ENCODE measurements at regions not wholly inside any gene's neighbourhood (a gene's known extent, or its start where the extent isn't known, plus 50 kb on each side); places are given as distances from the start of the nearest gene placed in this dataset.

DNA sequence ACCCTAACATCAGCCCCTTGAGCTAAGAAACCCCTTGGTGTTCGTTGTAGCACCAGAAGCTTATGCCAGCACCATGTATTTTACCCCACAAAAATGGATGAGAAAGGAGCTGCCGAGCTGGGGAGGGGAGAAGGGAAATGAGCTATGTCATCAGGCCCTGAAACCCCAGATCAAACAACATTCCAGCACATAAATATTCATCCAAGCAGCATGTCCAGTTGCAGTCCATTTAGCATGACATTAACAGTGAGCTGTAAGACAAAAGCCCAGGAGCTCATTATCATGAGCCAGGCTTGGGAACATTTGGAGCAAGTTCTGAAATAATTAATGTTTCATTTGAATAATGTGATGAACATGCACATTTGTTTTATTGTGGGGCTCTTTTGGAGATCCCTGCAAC is 630.1 kb upstream of the TMEM132C start:
- no peak for DNase-seq (ENCODE audit: low read depth, low spot score)
- no peak overlapping the region for H3K27ac ChIP-seq

DNA sequence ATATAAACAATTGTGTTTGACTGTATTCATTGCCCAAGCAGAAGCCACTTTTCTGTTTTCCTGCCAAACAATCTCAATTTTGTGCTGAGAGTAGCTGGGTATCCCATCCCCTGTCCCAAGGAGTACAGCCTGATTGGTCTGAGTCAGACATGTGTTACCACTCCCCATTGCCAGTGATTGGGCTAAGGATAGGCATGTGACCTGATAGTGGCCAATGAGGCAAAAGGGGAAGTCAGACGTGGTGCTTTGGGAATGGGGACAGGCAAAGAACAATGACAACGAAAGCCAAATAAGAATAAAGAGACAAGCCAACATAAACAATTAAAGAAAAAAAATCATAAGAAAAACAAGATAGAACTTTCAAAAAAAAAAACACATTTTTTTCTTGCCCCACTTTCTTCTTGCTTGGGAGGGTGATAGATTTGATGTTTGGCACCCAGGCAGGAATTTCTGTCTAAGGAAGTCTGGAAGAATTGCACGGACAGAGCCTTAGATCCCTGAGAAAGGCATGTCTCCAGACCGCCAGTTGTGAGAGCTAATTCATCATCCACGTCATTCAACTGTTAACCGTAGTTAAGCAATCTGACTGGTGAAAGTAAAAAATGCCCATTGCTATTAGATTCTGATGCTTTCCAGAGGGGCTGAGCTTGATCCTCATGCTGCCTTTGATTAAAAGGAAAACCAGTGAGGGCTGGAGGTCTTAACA is 626.6 kb upstream of the TMEM132C start:
- DNase-seq (ENCODE audit: low read depth, low spot score) = no peak
- no peak overlapping the region for H3K27ac ChIP-seq

DNA sequence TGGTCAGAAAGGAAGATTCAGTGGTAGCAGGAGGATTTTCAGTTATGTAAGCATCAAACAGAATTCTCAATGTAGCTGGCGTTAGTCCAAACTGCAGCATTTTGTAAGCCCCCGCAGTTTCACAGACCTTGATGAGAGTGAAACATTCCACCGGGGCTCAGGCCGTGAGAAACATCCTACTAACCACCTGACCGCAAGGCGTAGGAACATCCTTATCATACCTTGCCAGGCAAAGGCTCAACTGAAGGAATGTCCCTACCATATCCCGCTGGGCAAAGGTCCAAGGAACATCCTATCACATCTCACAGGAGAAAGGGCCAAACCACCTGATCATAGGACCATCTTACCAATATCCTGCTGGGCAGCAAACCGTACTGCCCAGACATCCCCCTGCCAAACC is 624.8 kb upstream of the TMEM132C start:
- H3K27ac ChIP-seq = no peak overlapping the region
- DNase-seq (ENCODE audit: low read depth, low spot score) = no peak

DNA sequence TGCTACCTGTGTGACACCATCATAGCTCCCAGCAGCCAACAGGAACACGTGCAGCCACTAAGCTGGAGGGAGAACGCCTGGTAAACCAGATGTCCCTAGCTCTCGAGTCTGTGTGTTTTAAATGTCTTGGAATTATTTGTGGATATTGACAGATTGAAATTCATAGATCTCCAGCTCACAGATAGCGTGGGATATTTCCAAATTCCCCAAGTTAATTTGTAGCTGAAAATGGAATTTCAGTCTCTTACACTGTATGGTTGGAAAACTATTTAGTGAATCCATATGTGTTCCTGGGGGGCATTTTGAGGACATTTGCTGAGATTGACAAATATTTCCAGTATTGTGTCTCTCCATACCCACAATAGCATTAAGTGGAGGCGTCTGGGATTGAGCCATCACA is 618.6 kb upstream of the TMEM132C start:
- H3K27ac ChIP-seq = no peak overlapping the region
- no peak for DNase-seq (ENCODE audit: low read depth, low spot score)

DNA sequence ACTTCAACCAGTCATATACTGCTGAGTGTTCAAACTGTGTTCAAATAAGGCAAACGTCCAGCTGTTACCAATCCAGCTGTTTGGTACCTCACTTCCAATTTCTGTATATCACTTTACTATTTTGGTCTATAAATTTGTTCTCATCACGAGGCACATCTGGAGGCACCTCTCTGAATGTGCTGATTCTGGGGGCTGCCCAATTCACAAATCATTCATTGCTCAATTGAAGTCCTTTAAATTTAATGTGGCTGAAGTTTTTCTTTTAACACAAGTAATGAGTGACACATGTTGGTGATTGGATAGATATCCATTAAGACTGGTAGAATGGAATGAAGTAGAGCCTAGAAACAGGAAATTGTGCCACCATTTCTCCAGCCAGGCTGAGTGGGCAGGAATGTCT is 617.0 kb upstream of the TMEM132C start:
- DNase-seq (ENCODE audit: low read depth, low spot score) = no peak
- H3K27ac ChIP-seq = no peak overlapping the region

DNA sequence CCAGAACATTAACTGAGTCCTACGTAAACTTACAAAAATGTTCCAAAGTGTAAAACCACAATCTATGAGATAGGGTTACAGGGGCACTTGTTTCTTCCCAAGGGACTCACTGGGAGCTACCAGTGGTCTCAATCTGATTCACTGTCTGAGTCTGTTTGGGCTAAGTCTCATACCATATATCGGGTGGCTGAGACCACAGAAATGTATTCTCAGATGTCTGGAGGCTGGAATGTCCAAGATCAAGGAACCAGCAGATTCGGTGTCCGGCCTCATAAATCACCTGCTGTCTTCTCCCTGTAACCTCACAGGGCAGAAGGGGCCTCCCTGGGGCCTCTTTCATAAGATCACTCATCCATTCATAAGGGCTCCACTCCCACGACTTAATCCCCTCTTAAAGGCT is 616.3 kb upstream of the TMEM132C start:
- no peak for DNase-seq (ENCODE audit: low read depth, low spot score)
- H3K27ac ChIP-seq = no peak overlapping the region

DNA sequence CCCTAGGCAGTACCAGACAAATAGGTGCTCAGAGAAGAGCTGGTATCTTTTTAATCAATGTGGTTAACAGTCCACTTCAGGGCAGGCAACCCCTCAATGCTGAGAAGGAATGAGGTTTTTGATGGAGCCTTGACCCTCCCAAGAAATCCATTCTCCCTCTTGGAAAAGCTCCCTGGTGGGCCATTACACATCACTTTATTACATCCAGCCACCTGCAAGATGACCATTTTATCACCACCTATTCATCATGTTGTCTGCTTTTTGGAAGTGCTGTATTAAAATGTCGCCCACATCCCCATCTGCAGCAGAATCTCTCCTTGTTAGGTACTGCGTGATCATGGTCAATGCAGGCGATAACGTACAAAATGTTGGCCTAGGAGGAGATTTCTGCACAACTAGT is 614.7 kb upstream of the TMEM132C start:
- no peak overlapping the region for H3K27ac ChIP-seq
- no peak for DNase-seq (ENCODE audit: low read depth, low spot score)

DNA sequence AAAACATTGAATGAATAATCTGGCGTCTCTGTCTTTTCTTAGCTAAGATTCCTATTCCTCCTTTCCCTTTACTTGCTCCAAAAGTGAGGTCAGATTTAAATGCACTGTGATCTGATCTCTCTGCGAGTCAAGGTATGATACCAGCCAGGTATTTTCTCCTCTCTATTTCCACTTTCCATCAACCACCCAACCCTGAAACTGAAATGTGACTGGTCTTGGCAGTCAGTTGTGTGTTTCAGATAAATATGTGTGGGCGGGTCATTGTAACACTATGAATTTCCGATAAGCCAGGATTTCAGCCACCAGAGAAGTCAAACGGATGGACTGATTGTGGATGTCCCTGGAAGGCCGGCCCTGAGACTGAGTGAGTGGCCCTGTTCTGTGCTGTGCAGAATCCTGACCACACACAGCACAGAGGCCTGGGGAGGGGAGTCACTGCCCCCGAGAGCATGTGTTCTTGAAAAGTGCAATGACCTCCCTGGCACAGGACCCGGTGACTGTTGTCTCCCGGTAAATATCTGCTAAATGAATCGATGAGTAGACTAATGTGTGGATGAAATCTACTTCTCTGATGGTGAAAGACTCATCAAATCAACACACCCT is 612.5 kb upstream of the TMEM132C start:
- H3K27ac ChIP-seq = no peak overlapping the region
- no peak for DNase-seq (ENCODE audit: low read depth, low spot score)

DNA sequence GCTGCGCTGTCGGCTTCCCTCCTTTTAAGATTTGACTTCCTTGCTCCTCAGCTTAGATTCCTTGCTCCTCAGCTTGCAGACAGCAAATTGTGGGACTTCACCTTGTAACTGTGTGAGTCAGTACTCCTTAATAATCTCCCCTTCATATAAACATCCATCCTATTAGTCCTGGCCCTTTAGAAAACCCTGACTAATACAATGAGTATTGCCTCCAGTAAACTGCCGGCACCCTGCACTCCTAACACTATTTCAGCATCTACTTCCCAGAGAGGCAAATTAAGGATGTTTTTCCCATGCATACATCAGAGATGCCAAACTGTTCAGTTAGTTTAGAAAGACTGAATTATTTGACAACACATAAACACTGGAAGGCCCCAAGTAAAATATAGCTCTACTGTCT is 611.3 kb upstream of the TMEM132C start:
- H3K27ac ChIP-seq = no peak overlapping the region
- DNase-seq (ENCODE audit: low read depth, low spot score) = no peak

DNA sequence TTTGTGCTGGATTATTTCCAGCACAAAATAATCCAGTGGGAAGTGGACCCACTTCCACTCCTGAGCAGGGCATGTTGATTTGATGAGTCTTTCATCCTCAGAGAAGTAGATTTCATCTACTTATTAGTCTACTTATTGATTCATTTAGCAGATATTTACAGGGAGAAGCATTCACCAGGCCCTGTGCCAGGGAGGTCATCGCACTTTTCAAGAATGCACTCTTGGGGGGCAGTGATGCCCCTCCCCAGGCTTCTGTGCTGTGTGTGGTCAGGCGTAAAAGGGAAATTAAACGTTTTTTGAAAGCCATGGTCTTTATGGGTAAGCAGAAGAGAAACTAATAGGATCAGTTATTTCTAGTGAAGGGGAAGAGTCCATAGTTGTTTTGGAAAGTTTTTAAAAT is 610.7 kb upstream of the TMEM132C start:
- no peak for DNase-seq (ENCODE audit: low read depth, low spot score)
- no peak overlapping the region for H3K27ac ChIP-seq

DNA sequence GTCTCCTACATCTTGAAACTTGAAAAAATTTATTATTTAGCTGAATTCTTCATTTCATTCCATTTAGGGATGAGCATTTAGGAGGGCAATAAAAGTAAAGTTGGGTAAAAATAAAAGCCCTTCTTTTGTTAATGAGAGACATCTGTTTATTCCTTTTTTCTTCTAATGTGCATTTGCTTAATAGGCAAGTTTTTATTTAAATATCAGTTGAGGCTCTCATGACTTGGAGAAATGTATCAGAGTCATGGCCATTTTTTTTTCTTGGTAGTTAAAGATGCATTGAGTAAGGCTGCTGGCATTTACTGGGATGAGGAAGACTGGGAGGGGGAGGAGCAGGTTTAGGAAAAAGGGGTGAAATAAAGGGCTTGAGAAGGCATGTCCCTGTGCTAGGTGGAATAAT is 609.9 kb upstream of the TMEM132C start:
- DNase-seq (ENCODE audit: low read depth, low spot score) = no peak
- no peak overlapping the region for H3K27ac ChIP-seq

DNA sequence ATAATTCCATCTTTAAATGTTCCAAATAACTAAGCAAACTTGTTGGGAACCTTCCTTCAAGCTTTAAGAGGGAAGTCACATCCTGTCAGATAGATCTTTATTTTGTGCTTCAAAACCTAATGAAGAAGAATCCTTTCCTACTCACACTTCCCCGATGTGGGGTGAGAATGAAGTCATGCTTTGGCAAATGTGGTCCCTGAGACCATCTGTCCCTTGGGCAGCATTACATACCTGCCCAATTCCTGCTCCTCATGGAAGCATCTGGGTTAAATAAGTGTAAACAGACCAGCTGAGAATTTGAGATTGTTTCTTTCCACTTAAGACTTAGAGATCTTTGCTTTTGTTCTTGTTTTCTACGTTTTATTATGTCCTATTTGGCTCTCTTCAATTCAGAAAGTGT is 606.0 kb upstream of the TMEM132C start:
- no peak for DNase-seq (ENCODE audit: low read depth, low spot score)
- no peak overlapping the region for H3K27ac ChIP-seq

DNA sequence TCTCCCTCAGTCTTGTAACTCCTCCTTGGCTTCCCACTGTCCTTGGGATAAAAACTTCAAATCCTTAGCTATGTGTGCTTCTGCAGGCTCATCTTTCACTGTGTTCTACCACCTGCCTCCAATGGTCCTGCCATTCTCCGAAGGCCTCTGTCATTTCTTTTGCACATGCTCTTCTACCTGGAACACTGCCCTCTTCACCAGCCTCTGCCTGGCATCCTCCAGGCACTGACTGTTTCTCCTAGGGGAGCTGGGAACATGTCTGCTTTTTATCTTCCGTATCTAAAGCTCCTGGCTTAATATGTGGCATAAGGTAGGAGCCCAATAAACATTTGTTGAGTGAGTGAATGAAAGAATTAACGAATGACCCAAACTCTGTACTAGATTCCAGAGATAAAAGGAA is 603.3 kb upstream of the TMEM132C start:
- no peak overlapping the region for H3K27ac ChIP-seq
- DNase-seq (ENCODE audit: low read depth, low spot score) = no peak

DNA sequence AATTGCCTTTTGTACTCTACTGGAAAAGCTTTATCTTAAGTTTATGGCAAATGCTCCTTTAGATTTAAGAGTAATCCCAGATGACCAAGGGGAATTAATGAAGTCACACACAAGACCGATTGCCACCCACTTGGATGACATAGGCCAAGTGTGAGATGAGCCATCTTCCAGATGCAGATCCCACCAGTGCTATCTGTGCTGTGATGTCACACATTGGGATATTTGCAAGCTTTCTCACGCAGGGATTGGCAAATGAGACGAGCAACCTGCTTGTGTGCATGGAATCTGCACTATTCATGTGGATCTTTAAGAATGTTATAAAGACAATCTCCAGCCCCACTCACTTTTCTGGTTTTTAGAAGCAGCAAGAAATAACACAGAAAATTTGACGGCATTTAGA is 602.1 kb upstream of the TMEM132C start:
- no peak for DNase-seq (ENCODE audit: low read depth, low spot score)

DNA sequence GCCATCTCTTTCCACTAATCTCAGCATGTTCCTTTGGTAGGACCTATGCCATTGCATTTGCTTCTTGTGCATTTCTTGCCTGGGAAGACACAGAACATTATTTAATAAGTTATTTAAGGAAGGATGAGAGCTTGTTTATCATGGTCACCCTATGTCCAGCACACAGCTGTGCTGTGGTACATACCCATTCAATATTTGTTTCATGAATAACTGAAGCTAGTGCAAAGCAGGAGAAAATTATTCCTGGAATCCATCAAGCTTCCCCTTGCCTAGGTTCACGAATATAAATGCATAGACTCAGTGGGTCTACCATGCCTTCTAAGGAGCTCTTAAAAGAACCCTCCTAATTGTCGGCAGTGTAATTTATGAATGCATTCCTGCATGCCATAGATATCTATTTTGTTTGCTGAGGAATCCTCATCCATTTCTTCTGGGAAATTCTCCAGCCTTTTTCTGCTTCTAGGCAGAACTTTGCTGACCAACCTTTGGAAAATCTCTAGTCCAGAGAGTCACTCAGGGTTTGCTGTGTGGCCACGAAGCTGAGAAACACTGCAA is 599.8 kb upstream of the TMEM132C start:
- no peak for DNase-seq (ENCODE audit: low read depth, low spot score)
- H3K27ac ChIP-seq = no peak overlapping the region

More for the DNA sequence above, 602.1 kb upstream of the TMEM132C start:
- H3K27ac ChIP-seq = no peak overlapping the region

DNA sequence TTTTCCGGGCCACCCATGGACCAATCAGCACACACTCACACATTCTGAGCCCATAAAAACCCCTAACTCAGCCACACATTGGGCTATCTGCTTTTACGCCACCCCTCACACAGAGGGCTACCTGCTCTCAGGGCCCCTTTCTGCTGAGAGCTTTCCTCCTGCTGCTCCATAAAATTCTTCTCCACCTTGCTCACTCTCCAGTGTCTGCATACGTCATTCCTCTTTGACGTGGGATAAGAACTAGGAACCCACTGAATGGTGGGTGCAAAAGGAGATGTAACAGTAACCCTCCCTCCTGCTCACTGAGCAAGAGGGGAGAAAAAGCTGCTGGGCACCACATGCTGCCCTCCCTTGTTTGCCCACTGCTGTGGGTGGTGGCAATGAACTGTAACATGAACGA is 596.7 kb upstream of the TMEM132C start:
- no peak for DNase-seq (ENCODE audit: low read depth, low spot score)
- H3K27ac ChIP-seq = no peak overlapping the region

DNA sequence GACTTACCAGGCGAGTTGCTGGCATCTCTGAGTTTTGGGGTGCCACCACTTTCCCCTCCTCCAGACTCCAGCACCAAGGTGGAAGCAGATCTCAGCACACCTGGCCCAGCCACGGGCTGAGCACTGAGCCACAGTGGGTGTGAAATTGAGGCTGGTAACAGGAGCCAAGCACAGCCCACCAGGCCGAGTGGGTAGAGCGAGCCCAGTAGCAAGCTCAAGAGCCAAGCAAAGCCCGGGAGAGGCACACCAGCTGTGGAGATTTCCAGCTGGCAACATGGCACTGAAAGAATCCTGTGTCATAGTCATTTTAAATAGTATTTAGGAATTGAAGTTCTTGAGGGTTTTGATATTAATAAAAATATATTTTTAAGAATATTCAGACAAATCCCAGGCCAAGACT is 596.2 kb upstream of the TMEM132C start:
- no peak for DNase-seq (ENCODE audit: low read depth, low spot score)

DNA sequence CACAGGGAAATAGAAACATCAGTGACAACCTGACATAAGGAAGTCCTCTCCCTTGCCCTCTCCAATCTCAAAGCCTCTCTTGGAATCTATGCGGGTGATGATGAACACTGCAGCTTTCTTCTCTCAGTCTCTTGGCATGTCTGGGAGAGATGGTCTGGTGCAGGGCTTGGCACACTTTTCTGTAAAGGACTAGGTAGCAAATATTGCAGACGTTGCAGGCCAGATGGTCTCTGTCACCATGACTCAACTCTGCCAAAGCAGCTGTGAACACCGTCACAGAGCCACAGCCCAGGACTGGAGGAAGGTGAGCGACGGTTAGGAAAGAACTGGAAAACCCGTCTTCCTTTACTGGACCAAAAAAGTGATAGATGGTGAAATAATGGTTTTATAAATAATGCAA is 591.0 kb upstream of the TMEM132C start:
- no peak overlapping the region for H3K27ac ChIP-seq
- no peak for DNase-seq (ENCODE audit: low read depth, low spot score)

More for the DNA sequence above, 596.2 kb upstream of the TMEM132C start:
- no peak overlapping the region for H3K27ac ChIP-seq

DNA sequence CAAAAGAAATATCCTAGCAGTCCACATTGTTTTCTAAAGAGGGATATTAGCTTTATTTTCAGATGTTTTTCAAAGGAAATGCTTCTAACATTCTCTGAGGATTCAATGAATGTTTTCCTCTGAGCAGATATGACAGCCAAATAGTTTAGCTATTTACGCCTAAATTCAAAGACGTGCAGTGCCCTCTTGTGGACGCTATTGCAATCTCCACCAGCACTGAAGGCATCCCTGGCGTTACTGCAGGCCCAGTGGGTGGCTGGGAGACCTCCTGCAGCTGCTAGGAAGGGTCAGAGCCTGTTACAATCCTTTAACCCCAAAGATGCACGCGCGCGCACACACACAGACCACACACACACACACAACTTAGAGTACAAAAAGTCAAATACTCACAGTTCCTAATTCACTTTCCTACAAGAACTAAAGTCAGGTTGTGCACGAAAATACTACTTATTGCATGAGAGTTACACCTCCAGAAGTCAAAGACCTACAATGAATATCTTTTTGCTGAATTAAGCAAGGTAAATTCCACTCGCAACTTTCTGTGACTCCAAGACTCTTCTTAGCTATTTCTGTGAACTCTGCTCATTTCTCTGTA is 589.3 kb upstream of the TMEM132C start:
- H3K27ac ChIP-seq = no peak overlapping the region
- no peak for DNase-seq (ENCODE audit: low read depth, low spot score)

DNA sequence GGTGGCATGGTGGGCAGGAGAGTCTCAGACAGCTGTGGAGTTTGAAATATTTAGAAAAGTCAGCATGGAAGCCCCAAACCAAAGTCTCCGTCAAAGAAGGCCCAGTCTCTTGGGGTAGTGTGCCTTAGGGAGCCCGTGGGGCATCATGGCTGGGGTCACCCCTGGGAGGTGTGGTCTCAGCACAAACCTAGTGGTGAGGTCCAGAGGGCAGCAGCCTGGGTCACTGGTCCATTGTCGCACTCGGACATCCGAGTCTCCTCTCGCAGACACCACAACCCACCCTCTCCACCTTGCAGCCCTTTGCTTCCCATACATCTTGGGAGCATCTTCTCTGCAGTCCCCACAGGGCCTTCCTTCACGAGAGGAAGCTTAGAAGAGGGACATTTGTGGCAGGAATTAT is 588.0 kb upstream of the TMEM132C start:
- DNase-seq (ENCODE audit: low read depth, low spot score) = no peak
- no peak overlapping the region for H3K27ac ChIP-seq

DNA sequence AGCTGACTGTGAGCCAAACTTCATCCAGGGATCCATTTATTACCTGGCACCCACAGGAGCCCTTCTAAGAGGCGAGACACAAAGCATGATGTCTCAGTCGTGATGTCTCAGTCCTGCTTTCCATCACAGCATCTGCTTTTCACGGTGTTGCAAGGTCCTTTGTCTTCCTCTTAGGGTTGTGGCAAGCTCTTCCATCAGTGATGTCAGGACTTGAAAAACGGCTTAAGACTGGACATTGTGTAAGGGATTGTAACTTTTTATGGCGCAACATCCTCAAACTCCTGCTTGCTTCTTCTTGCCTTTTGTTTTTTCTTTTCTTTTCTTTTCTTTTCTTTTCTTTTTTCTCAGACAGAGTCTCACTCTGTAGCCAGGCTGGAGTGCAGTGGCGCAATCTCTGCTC is 586.5 kb upstream of the TMEM132C start:
- no peak overlapping the region for H3K27ac ChIP-seq
- no peak for DNase-seq (ENCODE audit: low read depth, low spot score)
